Transverse colon (tissue), 4 donors: ENCODE measurements at regions not wholly inside any gene's neighbourhood (a gene's known extent, or its start where the extent isn't known, plus 50 kb on each side); places are given as distances from the start of the nearest gene placed in this dataset.

Experiments
- DNase-seq: peaks from one replicate; pipeline ENCODE4 v3.0.0-alpha.2; 2019
- H3K27ac ChIP-seq, 4 donors: fragments of 200-600 bp; sonication (generic); 2 replicates each; pipeline ENCODE4 v1.5.1; 2016 to 2018; ENCODE audit warnings: inconsistent platforms in 4 of 4
- H3K27me3 ChIP-seq: fragments of 200-600 bp; sonication (generic); 2 replicates; pipeline ENCODE4 v1.5.1; 2017; ENCODE audit warnings: inconsistent platforms
- H3K36me3 ChIP-seq, 4 donors: fragments of 200-600 bp; sonication (generic); 2 replicates each; pipeline ENCODE4 v1.5.1; 2017 to 2019; ENCODE audit warnings: inconsistent platforms in 4 of 4
- H3K4me1 ChIP-seq, 4 donors: fragments of 200-600 bp; sonication (generic); 2 replicates each; pipeline ENCODE4 v1.5.1; 2017 to 2020; ENCODE audit warnings: inconsistent platforms in 4 of 4
- H3K4me3 ChIP-seq, 4 donors: fragments of 200-600 bp; sonication (generic); 1 replicate in 1 of 4; 2 replicates in 3 of 4; pipeline versions ENCODE4 v1.5.1 to v1.6.1; 2017 to 2019; ENCODE audit warnings: inconsistent platforms in 4 of 4
- H3K9me3 ChIP-seq, 2 donors: fragments of 200-600 bp; sonication (generic); 2 replicates each; pipeline ENCODE4 v1.5.1; 2017 to 2019; ENCODE audit warnings: inconsistent platforms in 2 of 2
- EP300 ChIP-seq: sonication (generic); formaldehyde crosslinking; IDR thresholded peaks from one replicate; pipeline ENCODE4 v1.6.1; 2017; ENCODE audit warnings: antibody characterized with exemption, low read depth
- POLR2A ChIP-seq: fragments of 450-650 bp; IDR thresholded peaks from one replicate; pipeline ENCODE4 v1.6.1; 2016; ENCODE audit warnings: antibody characterized with exemption, mild to moderate bottlenecking, moderate library complexity
- POLR2AphosphoS5 ChIP-seq, 3 donors: sonication (generic); formaldehyde crosslinking; IDR thresholded peaks; one replicate each; pipeline ENCODE4 v1.6.1; 2016; ENCODE audit warnings: antibody characterized with exemption in 3 of 3
- WGBS, 2 donors: methylation state at CpG; one replicate each; pipeline ENCODE4 v1.1.5; 2018; ENCODE audit warnings: low coverage in 1 of 2; 5-methylcytosine and 5-hydroxymethylcytosine counted together
- in situ Hi-C, 4 donors: fragments of 200-750 bp; cut with MboI; loops; one replicate each; pipeline versions ENCODE4 v1.15.0 to v1.15.1; 2017; ENCODE audit warnings: low sequenced_read_pairs in 3 of 4, low pct_ligation_motif_present in 1 of 4, low pct_unique_long_range_greater_than_20kb in 1 of 4
- intact Hi-C: fragments of 100-400 bp; cut with DNase I; formaldehyde crosslinking; loops from one replicate; pipeline ENCODE4 v1.15.1; 2023; ENCODE audit warnings: low total_unique reads
- TF ChIP-seq, protein P1 (sequence below), 5 experiments: fragments of 200-600 bp in 3 of 5; fragments of 450-650 bp in 2 of 5; sonication (generic) in 3 of 5; IDR thresholded peaks; 1 replicate in 2 of 5; 2 replicates in 3 of 5; pipeline ENCODE4 v1.5.1; 2016 to 2017; ENCODE audit warnings: antibody characterized with exemption in 5 of 5, inconsistent platforms in 3 of 5, mild to moderate bottlenecking in 2 of 5, moderate library complexity in 1 of 5

- Histone ChIP-seq H3K4me1 (peaks cover 0 to 74% (median 36%) of the 10 kb centered on the region in 4 donors), H3K36me3 (no peaks in the 10 kb centered on the region), H3K27me3 (no peaks in the 10 kb centered on the region), H3K4me3 (peak overlapping the region in 3 of 4 donors; percentile 1 to 42 (median 18)), H3K9me3 (no peaks in the 10 kb centered on the region), H3K27ac (peak overlapping the region; percentile 83 to 89 (median 85))
- DNase-seq, result no peak
- WGBS, 2 donors, result 16 to 19% methylated on average over 1 of the region's 1 CpG
- TF ChIP-seq, protein P1, sequence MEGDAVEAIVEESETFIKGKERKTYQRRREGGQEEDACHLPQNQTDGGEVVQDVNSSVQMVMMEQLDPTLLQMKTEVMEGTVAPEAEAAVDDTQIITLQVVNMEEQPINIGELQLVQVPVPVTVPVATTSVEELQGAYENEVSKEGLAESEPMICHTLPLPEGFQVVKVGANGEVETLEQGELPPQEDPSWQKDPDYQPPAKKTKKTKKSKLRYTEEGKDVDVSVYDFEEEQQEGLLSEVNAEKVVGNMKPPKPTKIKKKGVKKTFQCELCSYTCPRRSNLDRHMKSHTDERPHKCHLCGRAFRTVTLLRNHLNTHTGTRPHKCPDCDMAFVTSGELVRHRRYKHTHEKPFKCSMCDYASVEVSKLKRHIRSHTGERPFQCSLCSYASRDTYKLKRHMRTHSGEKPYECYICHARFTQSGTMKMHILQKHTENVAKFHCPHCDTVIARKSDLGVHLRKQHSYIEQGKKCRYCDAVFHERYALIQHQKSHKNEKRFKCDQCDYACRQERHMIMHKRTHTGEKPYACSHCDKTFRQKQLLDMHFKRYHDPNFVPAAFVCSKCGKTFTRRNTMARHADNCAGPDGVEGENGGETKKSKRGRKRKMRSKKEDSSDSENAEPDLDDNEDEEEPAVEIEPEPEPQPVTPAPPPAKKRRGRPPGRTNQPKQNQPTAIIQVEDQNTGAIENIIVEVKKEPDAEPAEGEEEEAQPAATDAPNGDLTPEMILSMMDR (IDR thresholded peaks at IDR 0.05), result no peak
- TF ChIP-seq EP300 (no peak), POLR2A (no peak), POLR2AphosphoS5 (IDR thresholded peaks at IDR 0.05) (no peak)
- intact Hi-C loops (loop anchor here (10.0 kb wide), 1 partner anchor 61 kb away; the partner anchor contains the start of gene MBNL1), in situ Hi-C loops (loop anchor here in 1 of 4 donors (10.0 kb wide), 1 partner anchor 61 kb away; the partner anchor contains the start of gene MBNL1)
These were observed 65.1 kb upstream of the MBNL1 start for GRCh38 chr3:152203652-152204051.

DNA sequence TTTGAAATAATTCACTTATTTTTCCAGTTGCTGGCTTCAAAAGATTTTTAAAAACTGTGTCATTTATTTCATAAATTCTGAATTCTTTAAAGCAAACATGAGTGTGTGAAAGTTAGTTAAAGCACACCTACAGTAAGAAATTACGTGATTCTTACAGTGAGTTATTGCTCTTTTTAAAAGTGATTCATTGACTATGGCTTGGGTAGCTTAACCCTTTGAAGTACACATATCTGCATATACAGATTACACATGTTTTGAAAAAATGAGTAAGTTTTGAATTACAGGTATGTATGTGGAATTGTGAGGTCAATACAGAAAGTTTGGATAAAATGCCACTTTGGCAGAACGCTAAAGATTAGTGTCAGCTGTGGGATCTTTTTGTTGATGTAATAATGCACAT is 64.5 kb upstream of the MBNL1 start:
- H3K9me3 ChIP-seq, result no peaks in the 10 kb centered on the region
- no peak for TF ChIP-seq POLR2A
- TF ChIP-seq POLR2AphosphoS5 (IDR thresholded peaks at IDR 0.05), result peak in 2 of 3 donors; percentile 15 to 29
- peaks cover 0 to 75% (median 38%) of the 10 kb centered on the region in 4 donors for H3K4me1 ChIP-seq
- H3K27me3 ChIP-seq, result no peaks in the 10 kb centered on the region
- in situ Hi-C loops, result loop anchor here in 1 of 4 donors (10.0 kb wide), 1 partner anchor 61 kb away; the partner anchor contains the start of gene MBNL1
- WGBS, 2 donors, result 33 to 34% methylated on average over 2 of the region's 2 CpGs
- intact Hi-C loops, result loop anchor here (10.0 kb wide), 1 partner anchor 61 kb away; the partner anchor contains the start of gene MBNL1
- H3K27ac ChIP-seq, result peak overlapping the region; percentile 83 to 89 (median 85)
- H3K4me3 ChIP-seq, result peak overlapping the region in 3 of 4 donors; percentile 1 to 42 (median 18)
- DNase-seq, result no peak
- H3K36me3 ChIP-seq, result no peaks in the 10 kb centered on the region

DNA sequence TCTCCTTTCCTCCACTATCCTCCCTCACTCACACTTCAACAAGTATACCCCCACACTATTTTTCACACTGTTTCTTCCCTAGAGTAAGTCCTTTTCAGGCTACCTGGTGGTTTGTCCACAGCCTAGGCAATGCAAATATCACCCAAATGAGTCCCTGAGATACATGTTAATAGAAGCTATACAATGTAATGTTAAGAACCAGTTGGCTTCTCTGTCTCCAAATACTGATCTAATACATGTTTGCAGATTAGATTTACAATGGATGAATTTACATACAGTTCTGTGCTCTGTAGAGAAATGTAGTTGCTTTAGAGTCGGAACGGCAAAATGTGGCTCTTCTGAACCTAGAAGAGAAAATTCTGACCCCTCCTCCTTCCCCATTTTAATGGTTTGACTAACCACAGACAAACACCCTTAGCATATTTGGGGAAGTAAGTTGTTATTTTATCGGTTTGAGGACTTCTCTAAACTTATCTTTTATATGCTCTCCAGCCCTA is 63.6 kb upstream of the MBNL1 start:
- H3K36me3 ChIP-seq, result no peaks in the 10 kb centered on the region
- TF ChIP-seq EP300, result no peak
- peak; percentile 43 for TF ChIP-seq POLR2A
- TF ChIP-seq, protein P1 (IDR thresholded peaks at IDR 0.05), result no peak
- TF ChIP-seq POLR2AphosphoS5 (IDR thresholded peaks at IDR 0.05), result peak in 2 of 3 donors; percentile 6 to 24
- intact Hi-C loops, result loop anchor here (10.0 kb wide), 1 partner anchor 60 kb away; the partner anchor contains the start of gene MBNL1
- peak overlapping the region in 3 of 4 donors; percentile 1 to 42 (median 2) for H3K4me3 ChIP-seq
- H3K27me3 ChIP-seq, result no peaks in the 10 kb centered on the region
- DNase-seq, result no peak
- no peaks in the 10 kb centered on the region for H3K9me3 ChIP-seq
- peak overlapping the region; percentile 83 to 89 (median 85) for H3K27ac ChIP-seq
- in situ Hi-C loops, result loop anchor here in 1 of 4 donors (10.0 kb wide), 1 partner anchor 60 kb away; the partner anchor contains the start of gene MBNL1
- 50 to 57% methylated on average over 2 to 3 of the region's 3 CpGs for WGBS, 2 donors
- peaks cover 0 to 66% (median 38%) of the 10 kb centered on the region in 4 donors for H3K4me1 ChIP-seq

GRCh38 chr3:152206243-152206760 is 62.4 kb upstream of the MBNL1 start:
- intact Hi-C loops, result loop anchor here (10.0 kb wide), 1 partner anchor 58 kb away; the partner anchor contains the start of gene MBNL1
- H3K36me3 ChIP-seq, result no peaks in the 10 kb centered on the region
- no peak overlapping the region for H3K4me3 ChIP-seq
- 86 to 99% methylated on average over 2 to 3 of the region's 3 CpGs for WGBS, 2 donors
- no peaks in the 10 kb centered on the region for H3K9me3 ChIP-seq
- TF ChIP-seq POLR2A, result no peak
- no peak for TF ChIP-seq POLR2AphosphoS5 (IDR thresholded peaks at IDR 0.05)
- TF ChIP-seq, protein P1 (IDR thresholded peaks at IDR 0.05), result no peak
- no peak for TF ChIP-seq EP300
- in situ Hi-C loops, result loop anchor here in 1 of 4 donors (10.0 kb wide), 1 partner anchor 58 kb away; the partner anchor contains the start of gene MBNL1
- peak overlapping the region; percentile 83 to 89 (median 85) for H3K27ac ChIP-seq
- DNase-seq, result no peak
- no peaks in the 10 kb centered on the region for H3K27me3 ChIP-seq
- H3K4me1 ChIP-seq, result peaks cover 0 to 57% (median 42%) of the 10 kb centered on the region in 4 donors
